Mesothelial cell of epicardium (in vitro differentiated cells): ENCODE measurements at regions not wholly inside any gene's neighbourhood (a gene's known extent, or its start where the extent isn't known, plus 50 kb on each side); places are given as distances from the start of the nearest gene placed in this dataset.
A peak's percentile ranks its signal among the peaks of the same experiment; 100 is the strongest.

Experiments used
- DNase-seq, 2 experiments: peaks; one replicate each; pipeline ENCODE4 v3.0.0; 2021; ENCODE audit warnings: low spot score in 2 of 2; ENCODE audit not compliant: unreplicated experiment in 2 of 2
- H3K27ac Mint-ChIP-seq: 2 replicates; pipeline ENCODE4 v1.8.0; 2021; ENCODE audit warnings: mixed read lengths
- H3K27me3 Mint-ChIP-seq: 2 replicates; pipeline ENCODE4 v1.8.0; 2021; ENCODE audit warnings: low read depth, mixed read lengths
- H3K36me3 Mint-ChIP-seq: 2 replicates; pipeline ENCODE4 v1.8.0; 2021; ENCODE audit warnings: mixed read lengths
- H3K4me1 Mint-ChIP-seq: 2 replicates; pipeline ENCODE4 v1.8.0; 2021; ENCODE audit warnings: mixed read lengths
- H3K4me3 Mint-ChIP-seq: 2 replicates; pipeline ENCODE4 v1.8.0; 2021; ENCODE audit warnings: mild to moderate bottlenecking, moderate library complexity, mixed read lengths
- H3K9me3 Mint-ChIP-seq: 2 replicates; pipeline ENCODE4 v1.8.0; 2021; ENCODE audit warnings: mixed read lengths
- TF ChIP-seq, protein P1 (sequence below): fragments of 200-600 bp; sonication (generic); IDR thresholded peaks from one replicate; pipeline ENCODE4 v1.5.0; 2021; ENCODE audit warnings: antibody characterized with exemption; ENCODE audit not compliant: unreplicated experiment

DNA sequence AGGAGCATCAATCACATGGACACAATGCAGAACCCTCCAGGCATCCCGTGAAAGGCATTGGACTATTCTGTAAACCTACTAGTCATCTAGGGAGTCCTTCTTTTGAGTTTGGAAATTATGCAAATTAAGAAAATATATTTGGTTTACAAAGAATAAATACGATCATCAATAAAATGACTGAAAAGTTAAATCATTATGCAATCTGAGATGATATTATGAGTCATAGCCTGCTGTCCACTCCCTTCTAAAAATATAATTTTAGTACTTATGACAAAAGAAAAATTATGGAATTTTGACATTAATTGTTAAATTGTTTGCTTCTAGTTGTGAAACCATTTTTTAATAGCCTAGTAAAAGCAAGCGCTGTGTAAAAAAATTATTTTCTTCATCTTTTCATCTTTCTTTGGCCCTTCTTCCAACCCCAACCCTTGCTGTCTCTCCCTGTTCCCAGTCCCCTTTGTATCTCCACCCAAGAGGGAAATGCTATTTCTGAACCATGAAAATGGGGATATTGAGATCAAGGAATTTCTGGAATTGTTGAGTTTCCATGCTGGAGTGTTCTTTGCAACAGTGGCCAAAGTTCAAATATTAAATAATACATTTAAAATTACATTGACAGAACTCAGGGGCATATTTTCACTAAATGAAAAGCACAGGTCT is 599.8 kb downstream of the COL12A1 start:
- no peaks in the 10 kb centered on the region for H3K27me3 Mint-ChIP-seq
- no peaks in the 10 kb centered on the region for H3K9me3 Mint-ChIP-seq
- DNase-seq: no peak
- H3K4me3 Mint-ChIP-seq: no peak overlapping the region
- peaks cover 34% of the 10 kb centered on the region for H3K4me1 Mint-ChIP-seq
- H3K36me3 Mint-ChIP-seq: no peaks in the 10 kb centered on the region
- no peak overlapping the region for H3K27ac Mint-ChIP-seq
- TF ChIP-seq, protein P1, sequence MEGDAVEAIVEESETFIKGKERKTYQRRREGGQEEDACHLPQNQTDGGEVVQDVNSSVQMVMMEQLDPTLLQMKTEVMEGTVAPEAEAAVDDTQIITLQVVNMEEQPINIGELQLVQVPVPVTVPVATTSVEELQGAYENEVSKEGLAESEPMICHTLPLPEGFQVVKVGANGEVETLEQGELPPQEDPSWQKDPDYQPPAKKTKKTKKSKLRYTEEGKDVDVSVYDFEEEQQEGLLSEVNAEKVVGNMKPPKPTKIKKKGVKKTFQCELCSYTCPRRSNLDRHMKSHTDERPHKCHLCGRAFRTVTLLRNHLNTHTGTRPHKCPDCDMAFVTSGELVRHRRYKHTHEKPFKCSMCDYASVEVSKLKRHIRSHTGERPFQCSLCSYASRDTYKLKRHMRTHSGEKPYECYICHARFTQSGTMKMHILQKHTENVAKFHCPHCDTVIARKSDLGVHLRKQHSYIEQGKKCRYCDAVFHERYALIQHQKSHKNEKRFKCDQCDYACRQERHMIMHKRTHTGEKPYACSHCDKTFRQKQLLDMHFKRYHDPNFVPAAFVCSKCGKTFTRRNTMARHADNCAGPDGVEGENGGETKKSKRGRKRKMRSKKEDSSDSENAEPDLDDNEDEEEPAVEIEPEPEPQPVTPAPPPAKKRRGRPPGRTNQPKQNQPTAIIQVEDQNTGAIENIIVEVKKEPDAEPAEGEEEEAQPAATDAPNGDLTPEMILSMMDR: no peak

DNA sequence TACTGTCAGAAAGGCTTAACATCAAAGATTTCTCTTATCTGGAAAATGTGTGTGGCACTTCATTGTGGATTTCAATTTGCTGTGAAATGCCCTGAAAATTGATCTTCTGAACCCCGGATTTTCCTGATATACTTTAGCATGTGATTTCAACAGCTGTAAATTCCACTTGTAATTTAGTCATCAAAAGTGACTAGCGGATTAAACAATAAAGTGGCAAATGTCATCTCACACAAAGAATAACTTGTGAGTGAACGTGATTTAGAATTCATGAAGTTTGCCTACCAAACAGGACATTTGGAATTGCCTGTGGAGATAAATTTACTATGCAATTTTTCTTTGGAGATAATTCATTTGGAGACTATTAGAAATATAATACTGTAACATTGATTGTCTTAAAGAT is 601.6 kb downstream of the COL12A1 start:
- Mint-ChIP-seq H3K36me3 (no peaks in the 10 kb centered on the region), H3K4me3 (no peak overlapping the region), H3K9me3 (peaks cover under 1% of the 10 kb centered on the region), H3K27ac (peak overlapping the region; percentile 57), H3K27me3 (no peaks in the 10 kb centered on the region), H3K4me1 (peaks cover 34% of the 10 kb centered on the region)
- no peak for DNase-seq
- TF ChIP-seq, protein P1: no peak

DNA sequence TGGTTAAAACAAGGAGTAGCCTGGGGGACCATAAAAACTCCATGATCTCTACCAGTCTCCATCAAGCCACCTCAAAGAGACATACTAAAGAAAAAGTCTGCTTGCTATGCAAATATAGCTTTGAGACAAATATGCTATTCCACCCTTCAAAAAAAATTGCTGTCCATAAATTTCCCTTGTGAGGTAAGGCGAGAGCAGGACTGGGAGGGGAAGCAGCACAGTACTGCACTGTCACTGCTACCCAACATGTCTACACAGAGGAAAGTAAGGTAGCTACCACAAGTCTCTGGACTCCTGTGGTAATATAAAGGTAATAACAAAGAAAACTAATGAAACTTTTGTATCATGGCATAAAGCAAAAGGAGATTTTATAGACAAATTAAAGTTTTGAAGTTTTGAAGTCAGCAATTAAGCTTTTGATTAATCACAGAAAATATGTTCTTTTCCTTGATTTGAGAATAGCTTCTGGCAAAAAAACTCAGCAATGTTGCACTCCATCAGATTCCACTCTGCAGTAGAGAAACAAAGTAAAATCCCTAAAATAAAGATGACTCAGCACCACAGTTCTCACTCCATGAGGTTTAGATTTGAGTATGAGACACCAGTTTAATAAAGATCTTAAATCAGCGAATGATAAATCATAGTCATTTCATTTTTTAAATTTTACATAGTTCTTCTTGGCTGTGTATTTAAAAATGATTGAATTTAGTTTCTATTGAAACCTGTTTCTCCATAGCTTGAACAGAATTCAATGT is 602.4 kb downstream of the COL12A1 start:
- Mint-ChIP-seq H3K4me3 (no peak overlapping the region), H3K4me1 (peaks cover 34% of the 10 kb centered on the region), H3K9me3 (peaks cover 4% of the 10 kb centered on the region), H3K36me3 (no peaks in the 10 kb centered on the region), H3K27me3 (no peaks in the 10 kb centered on the region), H3K27ac (peak overlapping the region; percentile 56)
- no peak for DNase-seq
- TF ChIP-seq, protein P1: no peak

DNA sequence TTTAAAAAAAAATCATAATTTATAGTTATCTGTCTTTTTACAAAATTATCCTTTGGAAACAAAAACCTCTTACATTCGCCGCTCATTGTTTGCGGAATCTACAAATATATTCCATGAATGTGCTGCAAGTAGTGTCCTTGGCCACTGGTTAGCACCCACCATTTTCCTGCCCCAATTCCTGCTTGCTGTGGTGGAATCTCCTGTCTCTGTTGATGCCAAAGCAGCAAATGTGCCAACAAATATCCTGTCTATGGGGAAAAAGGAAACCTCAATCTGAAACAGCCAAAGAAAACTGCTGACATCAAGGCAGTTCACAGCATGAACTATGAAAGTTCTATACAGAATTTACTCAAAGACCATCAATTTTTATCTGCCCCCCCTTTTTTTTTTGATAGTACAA is 603.6 kb downstream of the COL12A1 start:
- H3K4me1 Mint-ChIP-seq: peaks cover 34% of the 10 kb centered on the region
- DNase-seq: no peak
- no peak overlapping the region for H3K27ac Mint-ChIP-seq
- TF ChIP-seq, protein P1: no peak
- H3K9me3 Mint-ChIP-seq: peaks cover 8% of the 10 kb centered on the region
- H3K36me3 Mint-ChIP-seq: no peaks in the 10 kb centered on the region
- no peak overlapping the region for H3K4me3 Mint-ChIP-seq
- H3K27me3 Mint-ChIP-seq: no peaks in the 10 kb centered on the region

DNA sequence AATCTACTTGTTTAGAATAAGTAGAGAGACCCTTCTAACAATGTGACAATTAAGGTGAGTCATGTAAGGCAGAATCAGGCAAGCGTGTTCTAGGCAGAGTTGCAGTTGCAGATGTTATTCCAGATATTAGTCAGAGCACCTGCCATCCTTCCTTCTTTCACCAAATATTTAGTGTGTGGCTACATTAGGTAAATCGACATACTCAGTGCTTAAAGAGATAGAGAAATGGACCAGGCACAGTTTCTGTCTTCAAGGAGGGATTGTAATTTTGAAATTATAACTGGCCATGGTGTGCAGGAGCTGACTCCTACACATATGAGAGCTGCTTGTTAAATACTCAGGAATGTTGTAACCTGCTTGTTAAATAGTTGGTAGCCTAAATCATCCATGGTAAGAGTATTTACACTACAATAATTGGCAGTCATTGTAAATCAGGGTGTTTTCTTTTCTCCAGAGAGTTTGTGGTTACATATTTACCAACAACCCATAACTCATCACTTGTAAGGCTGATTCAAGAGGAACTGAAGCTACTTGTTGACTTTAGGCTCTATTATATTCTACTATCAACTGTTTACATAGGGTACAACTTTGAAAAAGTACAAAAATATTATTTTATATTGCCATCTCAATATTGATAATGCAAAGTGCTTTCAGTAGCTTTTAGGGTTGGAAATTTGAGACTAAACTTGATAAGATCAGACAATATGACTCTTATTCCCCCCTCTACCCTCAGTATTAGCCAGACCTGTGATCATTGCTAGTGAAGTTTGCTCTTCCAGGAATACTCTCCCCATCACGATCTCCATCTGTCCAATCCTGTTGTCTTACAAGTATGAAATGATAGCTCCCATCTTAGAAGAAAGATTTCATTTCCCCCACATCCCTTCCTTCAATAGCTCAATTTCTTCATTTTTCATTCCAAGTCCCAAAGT is 607.1 kb downstream of the COL12A1 start:
- Mint-ChIP-seq H3K27me3 (no peaks in the 10 kb centered on the region), H3K36me3 (no peaks in the 10 kb centered on the region)

More for the DNA sequence above, 607.1 kb downstream of the COL12A1 start:
- DNase-seq: no peak
- TF ChIP-seq, protein P1: no peak
- no peak overlapping the region for H3K4me3 Mint-ChIP-seq
- H3K9me3 Mint-ChIP-seq: peaks cover 8% of the 10 kb centered on the region
- peaks cover 9% of the 10 kb centered on the region for H3K4me1 Mint-ChIP-seq
- no peak overlapping the region for H3K27ac Mint-ChIP-seq
